Naive thymus-derived CD8-positive, alpha-beta T cell (primary cell): ENCODE measurements at regions not wholly inside any gene's neighbourhood (a gene's known extent, or its start where the extent isn't known, plus 50 kb on each side); places are given as distances from the start of the nearest gene placed in this dataset.

Experiments used
- ATAC-seq, 2 donors: fragments of 150-1000 bp; cut with Tn5 transposase in 1 of 2; sonication (Bioruptor Pico), chemical (Tn5 transposase) in 1 of 2; 1 replicate in 1 of 2; 2 replicates in 1 of 2; pipeline ENCODE4 v1.10.0; 2021; ENCODE audit warnings: mild to moderate bottlenecking in 2 of 2, moderate library complexity in 2 of 2
- POLR2A ChIA-PET: fragments of 350-600 bp; sonication (Branson Sonifier 250); formaldehyde crosslinking; loops from one replicate; lab custom pipeline; 2021; ENCODE audit warnings: antibody characterized with exemption; lab: Charles Lee
- DNase-seq, 10 donors: peaks; one replicate each; pipeline versions ENCODE4 v3.0.0 to v3.0.0-alpha.2; 2020 to 2022
- H3K27ac Mint-ChIP-seq, 10 donors: one replicate each; pipeline ENCODE4 v1.8.0; 2020 to 2022; ENCODE audit warnings: mild to moderate bottlenecking in 10 of 10, mixed read lengths in 10 of 10, moderate library complexity in 4 of 10, inconsistent platforms in 1 of 10
- H3K27me3 Mint-ChIP-seq, 5 donors: one replicate each; pipeline ENCODE4 v1.8.0; 2021 to 2022; ENCODE audit warnings: mixed read lengths in 5 of 5
- H3K36me3 Mint-ChIP-seq, 3 donors: one replicate each; pipeline ENCODE4 v1.8.0; 2020 to 2022; ENCODE audit warnings: mixed read lengths in 3 of 3, mild to moderate bottlenecking in 2 of 3, inconsistent platforms in 1 of 3
- H3K4me1 Mint-ChIP-seq, 4 donors: one replicate each; pipeline ENCODE4 v1.8.0; 2021 to 2022; ENCODE audit warnings: mixed read lengths in 4 of 4
- H3K4me3 Mint-ChIP-seq, 10 donors: one replicate each; pipeline ENCODE4 v1.8.0; 2020 to 2022; ENCODE audit warnings: mild to moderate bottlenecking in 10 of 10, mixed read lengths in 10 of 10, moderate library complexity in 6 of 10, inconsistent platforms in 1 of 10
- H3K9me3 Mint-ChIP-seq, 9 donors: one replicate each; pipeline ENCODE4 v1.8.0; 2020 to 2022; ENCODE audit warnings: mixed read lengths in 9 of 9, mild to moderate bottlenecking in 3 of 9, inconsistent platforms in 1 of 9, moderate library complexity in 1 of 9

DNA sequence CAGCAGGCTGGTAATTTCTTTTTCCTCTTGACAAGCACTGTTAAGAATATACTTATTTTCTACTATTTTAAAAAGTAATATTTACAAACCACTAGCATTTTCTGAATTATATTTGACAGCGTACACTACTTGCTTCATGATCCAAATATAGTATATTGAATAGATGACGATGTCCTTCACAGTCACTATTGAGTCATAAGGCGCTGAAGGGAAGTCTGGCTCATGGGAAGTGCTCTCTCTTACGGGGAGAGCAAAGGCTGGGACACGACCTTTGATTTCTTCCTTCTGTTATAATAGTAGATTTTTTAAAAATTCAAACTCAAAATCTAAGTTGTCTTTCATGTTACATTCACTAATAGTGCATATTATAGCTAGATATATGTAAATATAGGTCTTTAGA, 357.1 kb downstream of the SOCS6 start:
- peak overlapping the region in 1 of 10 donors; percentile 74 for H3K27ac Mint-ChIP-seq
- no peak overlapping the region for H3K4me3 Mint-ChIP-seq
- POLR2A ChIA-PET = no interaction called here
- H3K27me3 Mint-ChIP-seq = no peaks in the 10 kb centered on the region
- ATAC-seq (no peak), DNase-seq (no peak)
- peaks cover 13 to 47% (median 31%) of the 10 kb centered on the region in 4 donors for H3K4me1 Mint-ChIP-seq
- H3K9me3 Mint-ChIP-seq = peaks cover 0 to 23% (median 8%) of the 10 kb centered on the region in 9 donors
- peaks cover 3 to 13% (median 6%) of the 10 kb centered on the region in 3 donors for H3K36me3 Mint-ChIP-seq

DNA sequence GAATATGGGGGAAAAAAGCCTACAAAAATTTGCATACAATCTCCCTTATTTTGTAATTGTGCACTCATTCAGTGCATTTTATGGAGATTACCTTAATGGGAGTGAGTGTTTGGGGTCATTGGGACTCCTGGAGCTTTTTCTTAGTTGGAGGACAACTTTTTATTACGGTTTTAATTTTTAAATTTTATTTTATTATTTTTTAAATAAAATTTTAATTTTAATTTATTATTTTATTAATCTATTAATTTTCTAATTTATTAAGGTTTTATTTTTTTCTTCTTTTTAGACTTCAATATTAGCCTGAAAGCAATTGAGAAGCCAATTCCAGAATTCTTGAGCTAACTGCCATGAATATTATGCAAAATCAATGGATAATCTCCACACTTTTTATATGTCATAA, 355.0 kb downstream of the SOCS6 start:
- no peak for DNase-seq
- POLR2A ChIA-PET = interaction anchor here (0.7 kb wide), 1 partner anchor 36 kb away, joined by 3 read pairs; no protein-coding TSS in a partner anchor
- peaks cover 8 to 50% (median 30%) of the 10 kb centered on the region in 4 donors for H3K4me1 Mint-ChIP-seq
- H3K4me3 Mint-ChIP-seq = no peak overlapping the region
- no peaks in the 10 kb centered on the region for H3K27me3 Mint-ChIP-seq
- peaks cover 6 to 21% (median 8%) of the 10 kb centered on the region in 3 donors for H3K36me3 Mint-ChIP-seq
- no peak for ATAC-seq
- peaks cover 0 to 27% (median 11%) of the 10 kb centered on the region in 9 donors for H3K9me3 Mint-ChIP-seq
- no peak overlapping the region for H3K27ac Mint-ChIP-seq

DNA sequence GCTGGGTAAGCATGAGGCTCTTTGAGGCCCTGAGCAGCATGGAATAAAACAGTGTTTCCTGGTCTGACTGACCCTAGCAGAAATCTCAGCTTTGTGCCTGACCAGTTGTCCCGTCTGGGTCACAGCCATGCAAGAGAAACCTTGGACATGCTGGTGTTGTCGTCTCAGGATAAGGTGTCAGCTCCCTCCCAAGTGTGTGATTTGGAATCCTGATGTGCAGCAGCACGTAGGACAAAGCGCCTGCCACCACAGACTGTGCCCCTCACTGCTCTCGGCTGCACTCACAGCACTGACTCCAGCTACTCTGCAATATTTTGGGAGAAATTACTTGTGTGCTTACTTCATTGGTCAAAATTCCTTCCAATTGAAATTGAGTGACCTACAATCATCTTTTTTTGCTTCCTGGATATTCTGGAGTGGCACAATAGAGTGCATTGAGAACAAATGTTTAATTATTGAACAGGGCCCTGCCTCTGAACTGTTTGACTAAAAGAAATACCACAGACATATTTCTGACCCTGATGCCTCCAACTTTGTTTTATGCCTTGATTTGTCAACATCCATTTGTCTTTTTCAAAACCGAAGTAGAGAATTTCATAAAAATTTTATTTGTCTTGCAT, 352.4 kb downstream of the SOCS6 start:
- H3K4me1 Mint-ChIP-seq = peaks cover 7 to 47% (median 27%) of the 10 kb centered on the region in 4 donors
- no peaks in the 10 kb centered on the region for H3K27me3 Mint-ChIP-seq
- peaks cover 8 to 26% (median 11%) of the 10 kb centered on the region in 3 donors for H3K36me3 Mint-ChIP-seq
- peaks cover 4 to 27% (median 15%) of the 10 kb centered on the region in 9 donors for H3K9me3 Mint-ChIP-seq
- DNase-seq = no peak
- peak in 1 of 2 donors; percentile 58 for ATAC-seq
- peak overlapping the region; percentile 56 to 94 (median 74) for H3K27ac Mint-ChIP-seq
- H3K4me3 Mint-ChIP-seq = peak overlapping the region in 7 of 10 donors; percentile 4 to 67 (median 46)
- POLR2A ChIA-PET = interaction anchor here (1.0 to 3.8 kb wide), 4 partner anchors 8 to 28 kb away, joined by 3 to 14 read pairs (median 6); no protein-coding TSS in a partner anchor

DNA sequence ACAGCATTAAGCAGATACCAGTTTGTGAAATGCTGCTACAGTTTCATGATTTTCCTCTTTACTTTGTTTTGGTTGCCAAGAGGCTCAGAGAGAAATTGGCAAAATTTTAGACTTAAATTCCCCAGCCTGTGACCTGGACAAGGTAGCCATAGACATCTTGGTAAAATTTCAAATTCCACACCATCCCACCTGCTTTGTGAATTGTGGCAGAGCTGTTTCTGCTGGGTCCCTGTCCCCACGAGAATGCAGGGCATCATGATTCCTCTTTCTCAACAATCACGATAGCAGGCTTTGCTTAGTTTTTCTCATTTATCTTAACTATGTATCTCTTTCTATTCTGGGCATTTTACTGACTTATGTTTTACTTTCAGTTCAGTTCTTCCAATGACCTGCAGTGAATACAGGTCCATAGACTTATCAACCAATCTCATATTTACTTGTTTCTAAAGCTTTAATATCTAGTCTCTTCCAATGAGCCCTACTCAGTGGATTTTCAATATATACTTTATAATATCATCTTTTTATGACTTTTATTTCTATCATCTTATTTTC, 351.6 kb downstream of the SOCS6 start:
- H3K27ac Mint-ChIP-seq = peak overlapping the region; percentile 76 to 96 (median 93)
- H3K27me3 Mint-ChIP-seq = no peaks in the 10 kb centered on the region
- peaks cover 7 to 46% (median 28%) of the 10 kb centered on the region in 4 donors for H3K4me1 Mint-ChIP-seq
- ATAC-seq = peak; percentile 53 to 58
- POLR2A ChIA-PET = interaction anchor here (1.0 to 3.8 kb wide), 4 partner anchors 9 to 29 kb away, joined by 3 to 14 read pairs (median 6); no protein-coding TSS in a partner anchor
- no peak for DNase-seq
- H3K36me3 Mint-ChIP-seq = peaks cover 7 to 26% (median 11%) of the 10 kb centered on the region in 3 donors
- peaks cover 4 to 27% (median 15%) of the 10 kb centered on the region in 9 donors for H3K9me3 Mint-ChIP-seq
- peak overlapping the region; percentile 8 to 82 (median 66) for H3K4me3 Mint-ChIP-seq

DNA sequence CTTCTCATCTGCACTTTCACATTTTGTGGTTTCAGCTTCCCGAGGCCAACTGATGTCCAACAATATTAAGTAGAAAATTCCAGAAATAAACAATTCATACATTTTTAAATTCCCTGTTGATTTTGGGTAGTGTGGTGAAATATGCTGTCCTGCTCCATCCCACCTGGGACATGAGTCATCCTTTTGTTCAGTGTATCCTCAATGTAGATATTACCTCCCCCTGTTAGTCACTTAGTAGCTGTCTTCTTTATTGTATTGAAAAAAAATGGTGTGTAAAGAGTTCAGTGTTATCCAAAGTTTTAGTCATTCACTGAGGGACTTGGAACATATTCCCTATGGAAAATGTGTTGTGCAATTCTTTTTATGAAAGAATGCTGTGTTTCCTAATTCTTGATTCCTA, 348.1 kb downstream of the SOCS6 start:
- Mint-ChIP-seq H3K36me3 (peaks cover 7 to 21% (median 11%) of the 10 kb centered on the region in 3 donors), H3K9me3 (peaks cover 4 to 27% (median 13%) of the 10 kb centered on the region in 9 donors), H3K4me3 (no peak overlapping the region), H3K4me1 (peaks cover 8 to 37% (median 30%) of the 10 kb centered on the region in 4 donors), H3K27ac (peak overlapping the region in 2 of 10 donors; percentile 46 to 64), H3K27me3 (no peaks in the 10 kb centered on the region)
- POLR2A ChIA-PET = interaction anchor here (2.3 kb wide), 1 partner anchor 15 kb away, joined by 8 read pairs; no protein-coding TSS in a partner anchor
- ATAC-seq (no peak), DNase-seq (no peak)

DNA sequence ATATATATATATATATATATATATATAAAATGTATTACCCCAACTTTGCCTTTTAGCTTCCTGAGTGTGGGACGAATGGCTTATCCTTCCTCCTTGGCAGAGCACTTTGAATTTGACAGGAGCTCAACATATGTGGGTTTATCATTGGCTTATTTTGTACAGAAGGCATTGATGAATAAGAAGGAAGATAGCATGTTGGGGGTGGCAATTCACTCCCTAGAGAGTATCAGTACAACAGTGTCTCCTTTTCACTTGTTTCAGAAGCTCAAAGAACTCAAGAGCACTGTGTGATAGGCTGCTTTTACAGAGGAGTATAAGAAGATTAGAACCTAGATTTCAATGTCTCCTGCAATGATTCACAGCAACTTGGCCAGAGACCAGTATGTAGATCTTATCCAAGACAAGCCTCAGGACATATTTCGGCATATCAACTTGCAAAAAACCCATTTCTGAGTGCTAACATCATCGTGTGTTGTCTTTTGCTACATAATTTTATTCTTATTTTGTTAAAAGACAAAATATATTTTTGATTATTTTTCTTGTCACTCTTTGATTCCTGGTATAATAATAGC, 345.8 kb downstream of the SOCS6 start:
- no peak overlapping the region for H3K4me3 Mint-ChIP-seq
- peaks cover 7 to 23% (median 16%) of the 10 kb centered on the region in 3 donors for H3K36me3 Mint-ChIP-seq
- H3K27ac Mint-ChIP-seq = peak overlapping the region in 8 of 10 donors; percentile 19 to 92 (median 47)
- peaks cover 10 to 37% (median 32%) of the 10 kb centered on the region in 4 donors for H3K4me1 Mint-ChIP-seq
- DNase-seq (no peak), ATAC-seq (no peak)
- POLR2A ChIA-PET = interaction anchor here (0.8 to 2.3 kb wide), 3 partner anchors 13 to 24 kb away, joined by 3 to 8 read pairs (median 6); no protein-coding TSS in a partner anchor
- H3K27me3 Mint-ChIP-seq = no peaks in the 10 kb centered on the region
- H3K9me3 Mint-ChIP-seq = peaks cover 4 to 30% (median 14%) of the 10 kb centered on the region in 9 donors

DNA sequence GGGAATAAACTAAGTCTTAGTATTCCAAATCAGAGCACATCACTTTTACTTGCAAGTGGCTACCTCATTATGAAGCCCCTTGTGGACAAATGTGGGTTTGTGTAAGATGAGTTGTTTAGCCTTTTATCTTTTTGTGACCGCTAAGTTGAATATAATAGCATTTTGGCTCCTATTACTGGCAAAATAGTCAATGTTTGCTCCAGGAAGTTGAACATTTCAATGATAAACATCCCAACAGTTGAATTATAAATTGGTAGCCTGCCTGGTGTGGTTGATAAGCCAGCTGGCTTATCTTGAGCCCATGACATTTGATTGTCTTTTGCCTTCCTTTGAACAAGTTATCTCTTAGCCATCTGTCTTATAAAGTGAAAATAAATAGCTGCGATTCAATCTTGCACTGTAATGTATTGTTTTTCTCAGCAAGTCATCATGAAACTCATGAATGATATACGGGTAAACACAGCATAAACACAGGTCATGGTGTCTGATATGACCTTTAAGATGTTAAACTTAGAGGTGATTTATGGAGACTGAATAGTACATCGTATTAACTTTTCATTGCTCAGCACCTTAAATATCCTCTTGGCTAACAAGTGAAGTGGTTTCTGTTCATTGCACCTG, 338.4 kb downstream of the SOCS6 start:
- no peak for ATAC-seq
- Mint-ChIP-seq H3K4me1 (peaks cover 26 to 74% (median 67%) of the 10 kb centered on the region in 4 donors), H3K4me3 (peak overlapping the region in 8 of 10 donors; percentile 1 to 51 (median 35))

DNA sequence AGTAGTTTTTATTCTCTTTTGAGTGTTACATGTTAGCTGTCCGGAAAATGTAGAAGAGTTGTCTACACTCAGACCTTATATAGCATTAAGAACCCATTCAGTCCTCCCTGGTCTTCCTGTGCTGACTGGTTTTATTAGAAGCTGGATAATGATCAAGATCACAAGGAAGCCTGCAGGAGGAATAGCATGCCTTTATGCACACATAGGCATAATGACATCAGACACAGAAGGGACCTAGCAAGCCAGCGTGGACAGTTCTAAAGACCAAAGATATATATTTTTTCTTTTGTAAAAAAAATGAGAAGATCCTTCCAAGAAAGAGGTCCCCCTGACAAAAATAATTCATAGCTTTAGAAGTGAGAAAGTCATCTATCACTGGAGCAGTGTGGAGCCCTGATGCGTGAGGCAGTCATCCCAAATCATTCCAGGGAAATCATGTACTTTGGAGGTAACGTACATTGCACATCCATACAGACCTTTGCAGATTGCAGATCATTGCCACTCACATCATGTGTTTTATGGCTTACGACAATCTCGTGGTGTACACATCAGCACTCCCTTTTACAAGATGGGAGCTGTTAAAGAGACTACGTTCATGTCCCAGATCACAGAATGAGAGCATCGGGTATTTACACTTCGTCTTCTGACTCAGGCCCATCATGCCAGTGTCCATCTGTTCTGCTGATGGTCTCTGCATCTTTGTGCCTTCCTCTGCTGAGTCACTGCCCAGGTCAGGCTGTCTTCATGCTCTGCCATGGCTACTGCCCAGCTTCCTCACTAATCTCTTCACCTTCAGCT, 334.0 kb downstream of the SOCS6 start:
- Mint-ChIP-seq H3K9me3 (peaks cover 0 to 25% (median 7%) of the 10 kb centered on the region in 9 donors), H3K36me3 (peaks cover 5 to 27% (median 11%) of the 10 kb centered on the region in 3 donors), H3K4me3 (peak overlapping the region in 8 of 10 donors; percentile 38 to 83 (median 48)), H3K4me1 (peaks cover 47 to 90% (median 85%) of the 10 kb centered on the region in 4 donors), H3K27ac (peak overlapping the region; percentile 81 to 99 (median 92)), H3K27me3 (no peaks in the 10 kb centered on the region)
- no peak for ATAC-seq
- POLR2A ChIA-PET = interaction anchor here (0.8 to 6.6 kb wide), 12 partner anchors 13 to 127 kb away, joined by 3 to 87 read pairs (median 12); no protein-coding TSS in a partner anchor
- no peak for DNase-seq

More for the DNA sequence above, 338.4 kb downstream of the SOCS6 start:
- Mint-ChIP-seq H3K27me3 (no peaks in the 10 kb centered on the region), H3K9me3 (peaks cover 0 to 28% (median 12%) of the 10 kb centered on the region in 9 donors), H3K36me3 (peaks cover 5 to 20% (median 13%) of the 10 kb centered on the region in 3 donors), H3K27ac (peak overlapping the region in 8 of 10 donors; percentile 27 to 88 (median 44))
- POLR2A ChIA-PET = no interaction called here
- DNase-seq = no peak

DNA sequence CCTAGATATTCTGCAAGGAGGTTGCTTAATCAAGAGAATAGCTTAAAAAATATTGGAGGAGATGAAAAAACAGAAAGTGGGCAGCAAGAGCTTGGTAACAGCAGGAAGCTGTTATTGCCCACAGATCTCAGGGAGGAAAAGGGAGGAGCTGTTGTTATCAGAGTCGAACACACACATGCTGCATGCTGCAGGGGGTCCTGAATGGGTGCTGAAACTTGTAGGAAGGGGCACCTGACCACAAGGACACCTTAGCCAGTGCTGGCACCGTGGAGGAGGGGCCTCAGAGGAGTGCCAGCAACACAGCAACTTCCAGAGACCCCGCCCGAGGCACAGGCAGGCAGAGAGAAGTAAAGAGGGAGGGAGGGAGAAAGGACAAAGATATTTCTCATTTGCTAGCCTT, 332.9 kb downstream of the SOCS6 start:
- POLR2A ChIA-PET = interaction anchor here (0.6 to 6.6 kb wide), 17 partner anchors 14 to 160 kb away, joined by 3 to 87 read pairs (median 6); no protein-coding TSS in a partner anchor
- Mint-ChIP-seq H3K9me3 (peaks cover 0 to 29% (median 6%) of the 10 kb centered on the region in 9 donors), H3K27me3 (no peaks in the 10 kb centered on the region), H3K27ac (peak overlapping the region; percentile 95 to 100 (median 100)), H3K36me3 (peaks cover 3 to 24% (median 10%) of the 10 kb centered on the region in 3 donors), H3K4me3 (peak overlapping the region; percentile 81 to 97 (median 91)), H3K4me1 (peaks cover 40 to 87% (median 79%) of the 10 kb centered on the region in 4 donors)
- ATAC-seq (peak; percentile 81 to 86), DNase-seq (peak in 8 of 10 donors; percentile 17 to 76 (median 48))

DNA sequence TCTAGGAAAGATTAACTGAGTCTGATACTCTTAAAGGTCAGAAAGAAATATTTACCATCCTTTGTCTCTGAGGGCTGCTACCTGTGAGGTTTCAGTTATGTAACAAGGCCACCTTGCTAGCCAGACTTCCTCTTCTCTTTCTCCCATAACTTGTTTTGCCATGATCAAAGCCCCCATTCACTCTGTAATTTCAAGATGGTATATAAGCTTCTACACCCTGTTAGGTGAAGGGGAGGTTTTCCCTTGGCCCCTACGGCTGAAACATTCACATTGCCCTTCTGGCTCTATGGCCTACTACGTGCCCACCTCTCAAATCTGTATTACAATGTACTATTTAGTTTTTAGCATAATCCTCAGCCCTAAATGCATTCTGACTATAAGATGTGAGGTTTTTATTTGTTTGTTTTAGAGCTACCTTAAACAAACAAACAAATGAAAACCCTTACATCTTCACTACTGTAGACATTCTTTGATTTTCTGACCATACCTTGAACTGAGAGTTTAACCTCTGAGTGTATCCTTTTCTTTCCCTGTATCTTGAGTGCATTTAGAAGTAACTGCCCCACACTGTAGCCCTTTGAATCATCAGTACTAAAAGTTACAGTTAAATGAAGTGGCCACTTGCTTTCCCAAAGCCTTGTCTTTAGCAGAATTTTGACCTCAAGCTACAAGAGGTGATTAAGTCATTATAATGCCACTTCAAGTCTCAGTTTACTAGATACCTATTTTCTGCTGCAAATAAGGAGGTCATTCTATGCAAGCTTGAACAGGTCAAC, 332.2 kb downstream of the SOCS6 start:
- H3K36me3 Mint-ChIP-seq = peaks cover 3 to 21% (median 9%) of the 10 kb centered on the region in 3 donors
- H3K4me1 Mint-ChIP-seq = peaks cover 40 to 86% (median 81%) of the 10 kb centered on the region in 4 donors
- H3K9me3 Mint-ChIP-seq = peaks cover 0 to 34% (median 10%) of the 10 kb centered on the region in 9 donors
- POLR2A ChIA-PET = interaction anchor here (0.7 to 6.6 kb wide), 16 partner anchors 15 to 161 kb away, joined by 3 to 87 read pairs (median 7); no protein-coding TSS in a partner anchor
- DNase-seq (peak in 4 of 10 donors; percentile 4 to 41 (median 36)), ATAC-seq (peak; percentile 43 to 56)
- peak overlapping the region; percentile 95 to 100 (median 100) for H3K27ac Mint-ChIP-seq
- no peaks in the 10 kb centered on the region for H3K27me3 Mint-ChIP-seq
- H3K4me3 Mint-ChIP-seq = peak overlapping the region; percentile 57 to 97 (median 90)
